Stimulated activated memory B cell treated with anti-CD40 and anti-IgM and Interleukin-4, amounts not matched to agents 10 μg/mL and 1 μg/mL and 100 μg/mL, for 72 hours (primary cell): ENCODE measurements at regions not wholly inside any gene's neighbourhood (a gene's known extent, or its start where the extent isn't known, plus 50 kb on each side); places are given as distances from the start of the nearest gene placed in this dataset.

ENCODE experiments used
- ATAC-seq: fragments of 150-1000 bp; cut with Tn5 transposase; 2 replicates; pipeline ENCODE4 v1.10.0; 2021
- H3K27ac Mint-ChIP-seq: one replicate; pipeline ENCODE4 v1.8.0; 2022; ENCODE audit warnings: mild to moderate bottlenecking, mixed read lengths
- H3K27me3 Mint-ChIP-seq: one replicate; pipeline ENCODE4 v1.8.0; 2022; ENCODE audit warnings: mixed read lengths
- H3K36me3 Mint-ChIP-seq: one replicate; pipeline ENCODE4 v1.8.0; 2022; ENCODE audit warnings: mixed read lengths
- H3K4me1 Mint-ChIP-seq: one replicate; pipeline ENCODE4 v1.8.0; 2022; ENCODE audit warnings: mixed read lengths
- H3K4me3 Mint-ChIP-seq: one replicate; pipeline ENCODE4 v1.8.0; 2022; ENCODE audit warnings: mild to moderate bottlenecking, moderate library complexity, mixed read lengths
- H3K9me3 Mint-ChIP-seq: one replicate; pipeline ENCODE4 v1.8.0; 2022; ENCODE audit warnings: mixed read lengths

DNA sequence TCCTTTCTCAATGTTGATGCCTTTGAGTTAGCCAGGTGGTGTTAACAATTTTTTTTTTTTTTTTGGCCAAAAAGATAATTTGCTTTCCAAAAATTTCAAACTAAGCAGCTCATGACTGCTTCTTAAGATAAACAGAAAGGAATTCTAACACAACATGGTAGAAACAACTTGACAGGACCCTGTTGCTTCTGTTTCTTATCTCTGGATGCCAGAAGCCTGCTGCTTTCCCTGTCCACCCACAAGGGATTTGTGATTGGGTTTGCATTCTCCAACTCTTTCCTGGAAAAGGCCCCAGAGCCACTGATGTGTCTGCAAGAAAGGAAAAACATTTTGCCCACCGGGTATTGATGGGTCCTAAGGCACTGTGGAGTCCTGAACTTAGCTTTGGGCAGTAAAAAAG, 217.2 kb upstream of the PKDCC start:
- Mint-ChIP-seq H3K27me3 (peaks cover 20% of the 10 kb centered on the region), H3K9me3 (no peaks in the 10 kb centered on the region), H3K27ac (no peak overlapping the region), H3K4me3 (no peak overlapping the region), H3K4me1 (peaks cover 6% of the 10 kb centered on the region), H3K36me3 (no peaks in the 10 kb centered on the region)
- ATAC-seq = no peak

DNA sequence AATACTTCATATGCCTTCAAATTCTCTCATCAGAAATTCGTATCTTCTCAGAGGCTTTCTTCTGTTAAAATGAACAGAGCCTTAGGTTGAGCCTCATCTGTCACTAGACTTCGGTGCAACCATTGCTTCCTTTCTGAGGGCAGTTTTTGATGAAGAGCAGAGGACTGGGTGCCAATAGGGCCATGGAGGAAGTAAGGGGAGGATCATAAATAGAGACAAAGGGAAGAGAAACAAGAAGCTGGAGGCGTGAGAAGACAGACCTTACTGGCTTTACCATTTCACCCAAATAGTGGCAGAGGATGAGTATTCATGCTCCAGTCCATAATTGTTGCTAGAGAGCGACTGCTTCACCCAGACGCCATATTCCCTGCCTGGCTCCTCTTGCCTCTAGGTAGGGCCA, 215.6 kb upstream of the PKDCC start:
- H3K36me3 Mint-ChIP-seq = no peaks in the 10 kb centered on the region
- peaks cover 25% of the 10 kb centered on the region for H3K27me3 Mint-ChIP-seq

DNA sequence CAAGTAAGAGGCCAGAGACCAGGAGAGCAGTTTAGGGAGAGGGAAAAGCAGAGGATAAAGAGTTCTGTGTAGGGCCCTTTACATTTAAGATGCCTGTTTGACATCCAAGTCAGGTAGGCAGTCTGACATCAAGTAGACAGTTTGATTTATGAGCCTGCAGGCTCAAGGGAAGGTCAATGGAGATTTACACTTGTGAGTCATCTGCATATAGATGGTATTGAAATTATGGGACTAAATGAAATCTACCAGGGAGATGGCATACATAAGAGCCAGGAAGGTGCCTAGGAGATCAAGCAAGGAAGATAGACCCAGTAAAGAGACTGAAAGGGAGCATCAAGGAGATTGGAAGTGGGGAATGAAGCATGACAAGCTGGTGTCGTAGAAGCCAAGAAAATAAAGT, 212.4 kb upstream of the PKDCC start:
- H3K27me3 Mint-ChIP-seq = peaks cover 46% of the 10 kb centered on the region
- H3K36me3 Mint-ChIP-seq = no peaks in the 10 kb centered on the region
- H3K4me3 Mint-ChIP-seq = no peak overlapping the region
- no peak for ATAC-seq
- no peaks in the 10 kb centered on the region for H3K9me3 Mint-ChIP-seq
- peaks cover 6% of the 10 kb centered on the region for H3K4me1 Mint-ChIP-seq
- no peak overlapping the region for H3K27ac Mint-ChIP-seq

More for the DNA sequence above, 215.6 kb upstream of the PKDCC start:
- no peak overlapping the region for H3K27ac Mint-ChIP-seq
- peaks cover 6% of the 10 kb centered on the region for H3K4me1 Mint-ChIP-seq
- ATAC-seq = no peak
- no peaks in the 10 kb centered on the region for H3K9me3 Mint-ChIP-seq
- H3K4me3 Mint-ChIP-seq = no peak overlapping the region

DNA sequence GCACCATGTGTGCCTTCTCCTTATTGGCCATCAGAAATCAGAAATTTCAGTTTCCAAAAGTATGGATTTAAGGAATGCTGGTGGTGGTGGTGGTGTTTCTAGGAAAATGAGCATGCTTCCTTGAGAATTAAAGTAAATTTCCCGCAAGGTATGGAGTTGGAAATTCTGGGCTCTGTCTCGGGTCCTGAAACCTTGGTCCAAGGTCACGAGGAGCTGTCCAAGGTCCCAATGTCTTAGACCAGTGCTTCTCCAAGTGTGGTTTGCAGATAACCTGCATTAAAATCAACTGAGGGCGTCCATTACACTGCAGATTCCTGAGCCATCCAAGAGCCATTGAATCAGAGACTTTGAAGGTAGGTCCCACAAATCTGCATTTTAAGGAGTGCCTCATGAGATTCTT, 210.9 kb upstream of the PKDCC start:
- Mint-ChIP-seq H3K9me3 (no peaks in the 10 kb centered on the region), H3K27me3 (peaks cover 46% of the 10 kb centered on the region), H3K4me3 (no peak overlapping the region), H3K4me1 (peaks cover 11% of the 10 kb centered on the region), H3K27ac (no peak overlapping the region), H3K36me3 (no peaks in the 10 kb centered on the region)
- no peak for ATAC-seq

DNA sequence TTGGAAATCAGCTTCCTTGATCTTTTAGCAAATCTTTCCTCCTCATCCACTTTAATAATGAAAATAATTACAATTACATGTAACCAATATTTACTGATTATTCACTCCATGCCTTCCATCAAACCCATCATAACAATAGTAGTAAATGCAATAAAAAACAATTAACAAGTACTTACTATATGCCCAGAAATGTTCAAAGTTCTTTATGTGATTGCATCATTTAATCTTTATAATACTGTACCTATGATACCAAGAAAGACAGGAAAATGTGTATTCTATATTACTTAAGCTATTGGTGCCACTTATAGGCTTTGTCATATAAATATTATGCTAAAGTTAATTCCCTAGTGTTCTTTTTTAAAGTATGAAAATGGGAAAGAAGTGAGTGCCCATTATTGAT, 210.2 kb upstream of the PKDCC start:
- Mint-ChIP-seq H3K27ac (no peak overlapping the region), H3K4me1 (peaks cover 6% of the 10 kb centered on the region), H3K36me3 (no peaks in the 10 kb centered on the region), H3K4me3 (no peak overlapping the region), H3K27me3 (peaks cover 46% of the 10 kb centered on the region), H3K9me3 (no peaks in the 10 kb centered on the region)
- no peak for ATAC-seq

DNA sequence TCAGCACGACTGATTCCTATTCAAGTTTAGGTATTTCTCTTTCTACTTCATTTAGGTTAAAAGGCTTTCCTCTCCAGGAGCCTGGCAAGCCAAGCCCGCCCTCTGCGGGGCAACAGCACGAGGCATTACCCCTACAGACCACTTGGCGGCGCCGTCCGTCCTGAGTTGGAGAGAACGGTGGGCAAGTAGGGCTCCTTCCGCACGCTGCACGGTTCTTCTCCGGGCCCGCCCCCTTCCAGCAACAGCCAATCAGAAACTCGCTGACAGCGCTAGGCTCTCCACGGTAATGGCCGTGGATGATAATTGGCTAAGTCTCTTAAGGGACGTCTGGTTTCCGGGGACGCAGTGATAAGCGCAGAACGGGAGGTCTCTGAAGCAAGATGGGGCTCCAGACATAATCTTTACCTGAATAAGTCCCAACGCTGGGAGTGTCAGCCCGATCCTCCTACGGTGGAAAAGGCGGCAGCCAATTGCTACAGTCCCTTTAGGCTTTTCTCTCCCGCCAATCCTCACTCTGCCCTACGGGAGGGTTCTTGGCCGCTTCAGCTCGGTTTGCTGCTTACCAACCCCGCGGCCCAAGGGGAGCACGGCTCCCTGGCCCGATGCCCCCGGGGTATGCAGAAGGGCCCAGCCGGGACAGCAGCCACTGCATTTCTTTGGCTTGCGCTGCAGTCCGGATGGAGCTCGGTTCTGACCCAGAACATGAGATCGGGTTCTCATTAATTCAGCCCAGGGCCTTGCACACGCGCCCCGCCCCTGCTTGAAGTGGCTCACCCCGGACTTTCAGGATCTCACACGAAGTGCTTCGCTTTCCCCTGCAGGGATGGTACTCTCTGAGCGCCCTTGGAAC, 206.9 kb upstream of the PKDCC start:
- no peaks in the 10 kb centered on the region for H3K9me3 Mint-ChIP-seq
- H3K27ac Mint-ChIP-seq = peak overlapping the region; percentile 90
- peak overlapping the region; percentile 97 for H3K4me3 Mint-ChIP-seq
- ATAC-seq = peak; percentile 100
- peaks cover 6% of the 10 kb centered on the region for H3K4me1 Mint-ChIP-seq
- no peaks in the 10 kb centered on the region for H3K36me3 Mint-ChIP-seq
- H3K27me3 Mint-ChIP-seq = peaks cover 32% of the 10 kb centered on the region

DNA sequence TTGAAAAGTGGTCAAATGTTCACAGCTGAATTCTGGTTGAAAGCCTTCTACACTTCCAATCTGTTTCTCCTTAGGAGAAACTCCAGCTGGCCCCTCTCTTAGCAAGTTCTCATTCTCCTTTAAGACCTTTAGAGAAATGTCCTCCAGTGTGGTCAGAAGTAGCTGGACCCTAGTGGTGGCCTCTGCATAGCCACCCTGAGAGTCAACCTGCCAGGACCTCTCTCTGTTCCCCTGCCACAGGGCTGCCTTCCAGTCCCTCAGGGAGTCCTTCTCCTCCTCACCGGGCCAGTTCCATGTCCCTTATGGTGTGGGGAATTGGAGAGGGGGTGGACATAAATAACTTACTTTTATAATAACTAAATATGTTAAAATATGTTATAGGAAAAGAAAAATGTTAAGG, 200.9 kb upstream of the PKDCC start:
- Mint-ChIP-seq H3K27me3 (peaks cover 52% of the 10 kb centered on the region), H3K9me3 (no peaks in the 10 kb centered on the region), H3K27ac (no peak overlapping the region), H3K36me3 (no peaks in the 10 kb centered on the region), H3K4me1 (no peaks in the 10 kb centered on the region), H3K4me3 (no peak overlapping the region)
- ATAC-seq = no peak

DNA sequence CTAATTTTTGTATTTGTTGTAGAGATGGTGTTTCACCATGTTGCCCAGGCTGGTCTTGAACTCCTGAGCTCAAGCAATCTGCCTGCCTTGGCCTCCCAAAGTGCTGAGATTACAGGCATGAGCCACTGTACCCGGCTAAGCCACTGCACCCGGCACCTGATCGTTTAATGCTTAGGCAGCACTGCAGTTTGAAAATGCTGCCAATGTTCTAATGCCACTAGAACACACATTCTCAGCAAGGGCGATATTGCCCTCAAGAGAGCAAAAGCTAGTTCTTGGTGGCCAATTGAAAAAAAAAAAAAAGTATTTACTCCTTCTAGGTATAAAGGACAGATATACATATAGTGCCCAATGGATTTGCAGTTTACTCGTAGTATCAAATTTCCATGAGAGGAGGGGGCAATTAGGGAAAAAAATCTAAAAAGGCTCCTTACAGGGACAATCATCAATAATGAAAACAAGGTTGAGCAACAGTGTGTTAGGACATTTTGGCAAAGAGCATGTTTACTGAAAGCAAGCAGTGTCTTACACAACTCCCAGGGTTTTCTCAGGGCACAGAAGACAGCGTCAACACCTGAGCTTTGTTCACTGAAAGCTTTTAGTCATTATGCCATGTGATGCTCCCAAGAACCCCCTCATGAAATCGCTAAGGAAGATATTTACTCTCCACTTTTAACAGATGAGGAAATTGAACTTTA, 199.9 kb upstream of the PKDCC start:
- Mint-ChIP-seq H3K27me3 (peaks cover 57% of the 10 kb centered on the region), H3K27ac (no peak overlapping the region), H3K4me3 (no peak overlapping the region), H3K36me3 (no peaks in the 10 kb centered on the region), H3K4me1 (no peaks in the 10 kb centered on the region), H3K9me3 (no peaks in the 10 kb centered on the region)
- no peak for ATAC-seq

DNA sequence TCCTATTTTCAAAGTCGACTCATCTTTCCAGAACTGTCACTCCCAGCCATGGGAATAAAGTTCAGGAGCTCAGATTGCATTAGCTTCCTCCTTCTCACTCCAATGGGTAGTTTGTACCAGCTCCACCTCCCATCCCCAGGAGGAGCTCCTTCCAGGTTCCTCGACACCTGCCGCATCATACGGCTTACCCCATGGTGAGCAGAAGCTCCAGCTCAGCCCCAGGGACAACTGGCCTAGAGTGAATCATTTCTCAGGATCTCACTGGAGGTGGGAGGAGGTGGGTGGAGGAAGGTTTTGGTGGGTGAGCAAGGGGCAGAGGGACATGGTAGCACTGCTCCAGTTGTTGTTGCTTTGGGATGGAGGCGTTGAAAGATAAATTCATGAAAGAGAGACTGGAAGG, 196.3 kb upstream of the PKDCC start:
- ATAC-seq = no peak
- Mint-ChIP-seq H3K9me3 (no peaks in the 10 kb centered on the region), H3K4me1 (peaks cover 6% of the 10 kb centered on the region), H3K4me3 (no peak overlapping the region), H3K27ac (no peak overlapping the region), H3K36me3 (no peaks in the 10 kb centered on the region), H3K27me3 (peaks cover 42% of the 10 kb centered on the region)

DNA sequence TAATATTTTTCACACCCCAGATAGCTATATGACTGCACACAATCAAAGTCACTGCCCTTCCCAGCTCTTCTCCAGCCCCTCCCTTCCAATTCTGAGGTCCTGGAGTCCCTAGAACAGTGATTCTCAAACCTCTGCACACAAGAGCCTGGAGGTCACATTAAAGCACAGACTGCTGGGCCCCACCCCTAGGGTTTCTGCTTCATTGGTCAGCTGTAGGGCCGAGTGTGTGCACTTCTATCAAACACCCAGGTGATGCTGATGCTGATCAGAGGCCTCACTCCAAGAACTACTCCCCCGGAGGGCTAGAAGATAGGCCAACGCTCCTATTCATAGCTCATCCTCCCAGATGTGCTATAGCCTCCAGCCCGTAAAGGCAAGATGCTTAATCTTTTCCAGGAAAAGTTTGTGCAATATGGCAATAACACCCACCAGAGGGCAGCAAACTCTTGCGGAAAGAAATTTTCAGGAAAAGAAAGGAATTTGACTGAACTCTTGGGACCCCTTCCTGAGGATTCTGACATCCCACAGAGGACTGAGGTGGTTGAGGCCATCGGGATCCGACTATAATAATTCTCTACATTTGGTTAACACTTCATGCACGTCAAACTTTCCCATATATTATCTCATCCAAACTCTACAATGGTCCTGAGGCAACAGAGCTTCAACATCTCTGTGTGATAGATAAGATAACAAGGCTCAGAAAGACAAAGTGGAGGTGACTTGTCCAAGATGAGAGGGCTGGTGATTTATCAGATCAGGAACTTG, 194.2 kb upstream of the PKDCC start:
- peak; percentile 45 for ATAC-seq
- Mint-ChIP-seq H3K36me3 (no peaks in the 10 kb centered on the region), H3K9me3 (no peaks in the 10 kb centered on the region), H3K27ac (no peak overlapping the region), H3K27me3 (peaks cover 22% of the 10 kb centered on the region), H3K4me1 (peaks cover 6% of the 10 kb centered on the region), H3K4me3 (no peak overlapping the region)

DNA sequence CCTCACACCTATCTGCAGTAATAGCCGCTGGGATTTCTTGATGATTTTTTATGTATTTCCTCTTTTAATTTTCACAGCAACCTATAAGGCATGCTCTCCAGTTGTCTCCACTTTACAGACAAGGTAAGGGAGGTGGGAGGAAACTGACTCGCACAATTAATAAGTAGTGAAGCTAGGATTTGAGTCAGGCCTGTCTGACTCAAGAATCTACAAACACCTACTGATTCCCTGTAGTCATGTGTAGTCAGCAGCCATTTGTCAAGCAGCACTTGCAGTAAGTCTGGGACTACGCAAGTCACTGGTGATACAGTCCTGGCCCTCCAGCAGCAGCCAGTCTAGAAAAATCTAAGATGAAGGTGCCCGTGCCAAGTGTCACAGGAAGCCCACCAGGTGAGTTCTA, 193.6 kb upstream of the PKDCC start:
- peaks cover 18% of the 10 kb centered on the region for H3K27me3 Mint-ChIP-seq
- no peak for ATAC-seq
- no peaks in the 10 kb centered on the region for H3K9me3 Mint-ChIP-seq
- H3K27ac Mint-ChIP-seq = no peak overlapping the region
- no peak overlapping the region for H3K4me3 Mint-ChIP-seq
- H3K36me3 Mint-ChIP-seq = no peaks in the 10 kb centered on the region
- H3K4me1 Mint-ChIP-seq = peaks cover 6% of the 10 kb centered on the region

DNA sequence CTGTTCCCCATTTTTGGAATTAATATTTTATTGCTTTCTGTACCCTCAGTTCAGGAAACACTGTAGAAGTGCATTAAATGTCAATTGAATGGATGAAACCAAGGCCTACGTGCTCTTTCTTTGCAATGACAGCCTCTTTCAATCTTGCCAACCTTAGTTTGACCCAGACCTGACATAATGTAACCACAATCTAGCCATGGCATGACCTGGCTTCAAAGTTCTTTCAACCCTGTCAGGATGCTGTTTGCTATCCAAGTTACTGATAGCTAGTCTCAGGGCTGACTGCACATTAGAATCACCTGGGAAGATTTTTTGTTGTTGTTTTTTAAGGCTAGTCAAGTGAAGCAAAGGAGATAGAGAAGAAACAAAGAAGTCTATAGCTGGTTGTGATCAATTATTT, 190.9 kb upstream of the PKDCC start:
- Mint-ChIP-seq H3K9me3 (no peaks in the 10 kb centered on the region), H3K4me3 (no peak overlapping the region), H3K36me3 (no peaks in the 10 kb centered on the region), H3K27me3 (peaks cover 20% of the 10 kb centered on the region), H3K4me1 (peaks cover 6% of the 10 kb centered on the region), H3K27ac (no peak overlapping the region)
- no peak for ATAC-seq

DNA sequence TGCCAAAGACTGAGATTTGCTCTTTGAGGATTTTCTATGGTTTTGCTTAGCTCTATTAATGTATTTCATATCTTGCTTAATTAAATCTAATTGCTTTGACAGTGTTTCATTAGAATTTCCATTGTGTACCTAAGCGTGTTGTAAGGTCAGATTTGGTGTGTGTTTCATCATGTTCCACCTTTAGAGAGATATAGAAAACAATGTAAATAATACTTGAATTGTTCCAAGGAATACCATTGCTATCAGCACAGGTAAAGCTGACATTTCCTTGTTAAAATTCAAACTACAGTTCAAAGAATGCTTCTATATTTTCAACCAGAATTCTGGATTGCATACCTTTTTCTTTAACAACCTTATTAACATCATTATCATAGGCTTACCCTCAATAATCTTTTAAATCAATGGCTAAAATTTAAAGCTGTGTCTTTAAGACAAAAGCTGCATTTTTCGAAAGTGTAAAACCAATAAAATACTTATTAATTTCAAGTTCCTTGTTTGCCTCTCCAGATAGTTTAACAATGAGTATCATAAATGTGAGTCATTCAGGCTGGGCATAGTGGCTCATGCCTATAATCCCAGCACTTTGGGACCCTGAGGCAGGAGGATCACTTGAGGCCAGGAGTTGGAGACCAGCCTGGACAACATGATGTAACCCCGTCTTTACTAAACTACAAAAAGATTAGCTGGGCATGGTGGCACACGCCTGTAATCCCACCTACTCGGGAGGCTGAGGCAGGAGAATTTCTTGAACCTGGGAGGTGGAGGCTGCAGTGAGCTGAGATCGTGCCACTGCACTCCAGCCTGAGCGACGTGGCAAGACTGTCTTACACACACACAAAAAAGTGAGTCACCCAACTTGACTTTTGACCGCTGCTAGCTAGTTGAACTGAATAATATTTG, 188.0 kb upstream of the PKDCC start:
- Mint-ChIP-seq H3K27me3 (peaks cover 28% of the 10 kb centered on the region), H3K36me3 (no peaks in the 10 kb centered on the region), H3K4me3 (no peak overlapping the region), H3K9me3 (no peaks in the 10 kb centered on the region), H3K4me1 (no peaks in the 10 kb centered on the region), H3K27ac (no peak overlapping the region)
- ATAC-seq = no peak

DNA sequence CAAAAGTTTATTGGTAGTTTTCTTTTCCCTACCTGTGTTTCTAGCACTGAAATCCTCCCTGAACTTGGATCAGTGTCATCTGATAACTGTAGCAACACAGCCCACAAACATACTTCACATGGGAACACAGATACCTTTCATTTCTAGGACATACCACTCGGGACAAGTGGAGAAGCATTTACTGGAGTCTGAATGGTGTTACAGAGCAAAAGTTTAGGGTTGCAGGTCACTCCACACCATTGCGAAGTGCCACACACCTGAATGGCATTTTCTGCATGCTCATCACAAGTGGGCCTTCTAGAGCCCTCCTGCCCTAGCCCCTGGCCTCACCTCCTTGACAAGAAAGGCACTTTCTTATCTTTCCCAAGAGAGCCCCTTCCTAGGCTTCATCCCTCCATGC, 184.8 kb upstream of the PKDCC start:
- Mint-ChIP-seq H3K4me3 (no peak overlapping the region), H3K27me3 (peaks cover 28% of the 10 kb centered on the region)

DNA sequence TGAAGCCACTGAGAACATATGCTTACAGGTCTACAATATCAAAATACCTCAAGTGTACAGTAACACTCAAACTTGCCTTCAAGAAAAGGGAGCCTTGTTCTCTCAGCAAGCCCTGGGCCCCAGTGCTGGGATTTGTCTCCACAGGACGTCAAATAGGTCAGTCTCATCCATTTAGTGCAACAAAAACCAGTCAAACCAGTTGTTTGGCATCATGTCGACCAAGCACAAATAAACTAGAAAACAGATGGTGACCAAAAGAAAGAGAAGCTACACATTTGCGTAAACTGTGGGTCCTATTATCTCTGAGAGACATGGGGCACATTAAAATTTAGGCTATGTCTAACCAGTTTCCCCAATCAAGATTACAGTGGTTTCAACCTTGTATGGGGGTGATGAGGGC, 182.6 kb upstream of the PKDCC start:
- Mint-ChIP-seq H3K4me3 (no peak overlapping the region), H3K27me3 (peaks cover 20% of the 10 kb centered on the region), H3K9me3 (no peaks in the 10 kb centered on the region), H3K27ac (no peak overlapping the region), H3K4me1 (no peaks in the 10 kb centered on the region), H3K36me3 (no peaks in the 10 kb centered on the region)
- no peak for ATAC-seq

More for the DNA sequence above, 184.8 kb upstream of the PKDCC start:
- no peak for ATAC-seq
- H3K36me3 Mint-ChIP-seq = no peaks in the 10 kb centered on the region
- no peaks in the 10 kb centered on the region for H3K9me3 Mint-ChIP-seq
- no peaks in the 10 kb centered on the region for H3K4me1 Mint-ChIP-seq
- H3K27ac Mint-ChIP-seq = no peak overlapping the region
